ENCODE measurements at regions not wholly inside any gene's neighbourhood (a gene's known extent, or its start where the extent isn't known, plus 50 kb on each side); places are given as distances from the start of the nearest gene placed in this dataset.

- no peak for TF ChIP-seq TCF12 (IDR thresholded peaks at IDR 0.05; ENCODE audit: low read depth)
- TF ChIP-seq EP300 (IDR thresholded peaks at IDR 0.05; ENCODE audit: borderline replicate concordance), result no peak
- no peak for TF ChIP-seq YY1 (IDR thresholded peaks at IDR 0.05; ENCODE audit: low read depth)
- no peak for TF ChIP-seq CEBPB (IDR thresholded peaks at IDR 0.05)
- TF ChIP-seq RAD21 (IDR thresholded peaks at IDR 0.05; ENCODE audit: low read depth), result no peak
- no peak for TF ChIP-seq CREB1 (IDR thresholded peaks at IDR 0.05; ENCODE audit: low read depth)
- no peak for TF ChIP-seq NFIC (IDR thresholded peaks at IDR 0.05)
- TF ChIP-seq TAF1 (IDR thresholded peaks at IDR 0.05; ENCODE audit: low read depth), result no peak
- TF ChIP-seq EGR1 (IDR thresholded peaks at IDR 0.05), result no peak
- no peak for TF ChIP-seq MAX (IDR thresholded peaks at IDR 0.05)
- no peak for TF ChIP-seq USF1 (IDR thresholded peaks at IDR 0.05)
- TF ChIP-seq REST (IDR thresholded peaks at IDR 0.05; ENCODE audit: low read depth), result no peak
- TF ChIP-seq TEAD4 (IDR thresholded peaks at IDR 0.05), result no peak
- no peak for TF ChIP-seq FOXM1 (IDR thresholded peaks at IDR 0.05; ENCODE audit: borderline replicate concordance, low read depth)
These were observed 180.6 kb upstream of the GLI2 start for GRCh38 chr2:120555092-120555491.
